Hepatocyte (in vitro differentiated cells): ENCODE measurements at regions not wholly inside any gene's neighbourhood (a gene's known extent, or its start where the extent isn't known, plus 50 kb on each side); places are given as distances from the start of the nearest gene placed in this dataset.

Source experiments
- DNase-seq: peaks from one replicate; pipeline ENCODE4 v3.0.0-alpha.2; 2016; ENCODE audit warnings: low spot score
- H2AFZ ChIP-seq: fragments of 200-600 bp; sonication (generic); 2 replicates; pipeline ENCODE4 v1.6.0; 2016; ENCODE audit warnings: antibody characterized with exemption, mild to moderate bottlenecking
- H3K27ac ChIP-seq: fragments of 200-600 bp; sonication (generic); 2 replicates; pipeline ENCODE4 v1.5.1; 2016; ENCODE audit warnings: mild to moderate bottlenecking
- H3K27me3 ChIP-seq: fragments of 200-600 bp; sonication (generic); 2 replicates; pipeline ENCODE4 v1.6.1; 2016
- H3K36me3 ChIP-seq: fragments of 200-600 bp; sonication (generic); replicated peaks from 2 replicates; pipeline ENCODE4 v1.5.1; 2016; ENCODE audit warnings: low read depth; ENCODE audit not compliant: insufficient read depth
- H3K4me1 ChIP-seq: fragments of 200-600 bp; sonication (generic); 2 replicates; pipeline ENCODE4 v1.5.1; 2016; ENCODE audit warnings: mild to moderate bottlenecking, moderate library complexity; ENCODE audit not compliant: insufficient read depth
- H3K4me2 ChIP-seq: fragments of 200-600 bp; sonication (generic); 2 replicates; pipeline ENCODE4 v1.6.0; 2016
- H3K4me3 ChIP-seq: fragments of 200-600 bp; sonication (generic); 2 replicates; pipeline ENCODE4 v1.5.1; 2016; ENCODE audit warnings: mild to moderate bottlenecking
- H3K79me2 ChIP-seq: fragments of 200-600 bp; sonication (generic); 2 replicates; pipeline ENCODE4 v1.6.0; 2017; ENCODE audit warnings: mild to moderate bottlenecking
- H3K9me2 ChIP-seq: fragments of 200-600 bp; sonication (generic); replicated peaks from 2 replicates; pipeline ENCODE4 v1.6.0; 2017; ENCODE audit warnings: mild to moderate bottlenecking; ENCODE audit not compliant: insufficient read depth
- H3K9me3 ChIP-seq: fragments of 200-600 bp; sonication (generic); 2 replicates; pipeline ENCODE4 v1.5.1; 2016; ENCODE audit warnings: low read depth, mild to moderate bottlenecking
- H4K20me1 ChIP-seq: fragments of 200-600 bp; sonication (generic); 2 replicates; pipeline ENCODE4 v1.6.0; 2016; ENCODE audit warnings: mild to moderate bottlenecking; ENCODE audit not compliant: insufficient read depth, poor library complexity, severe bottlenecking
- CTCF ChIP-seq: fragments of 200-600 bp; sonication (generic); IDR thresholded peaks from 2 replicates; pipeline ENCODE4 v1.5.1; 2016; ENCODE audit warnings: antibody characterized with exemption, mild to moderate bottlenecking; ENCODE audit not compliant: poor library complexity
- EZH2 ChIP-seq: fragments of 200-600 bp; sonication (generic); IDR thresholded peaks from 2 replicates; pipeline ENCODE4 v1.6.1; 2016; ENCODE audit warnings: antibody characterized with exemption, mild to moderate bottlenecking, borderline replicate concordance
- EZH2phosphoT487 ChIP-seq: fragments of 200-600 bp; sonication (generic); IDR thresholded peaks from one replicate; pipeline ENCODE4 v1.6.1; 2018; ENCODE audit warnings: antibody characterized with exemption, mild to moderate bottlenecking, low read depth, moderate library complexity; ENCODE audit not compliant: unreplicated experiment, severe bottlenecking
- WGBS: methylation state at CpG from one replicate; pipeline ENCODE4 v1.1.6; 2016; ENCODE audit warnings: low lambda C conversion rate; ENCODE audit errors: missing lambda C conversion rate; 5-methylcytosine and 5-hydroxymethylcytosine counted together

GRCh38 chr1:4160181-4160580, 260.1 kb upstream of the C1orf174 start:
- H2AFZ ChIP-seq = no peak overlapping the region
- TF ChIP-seq EZH2 = no peak
- no peak for TF ChIP-seq EZH2phosphoT487
- no peak for TF ChIP-seq CTCF
- 94% methylated on average over 7 of the region's 7 CpGs for WGBS

GRCh38 chr1:4161366-4162006, 261.4 kb upstream of the C1orf174 start:
- no peaks in the 10 kb centered on the region for H3K4me1 ChIP-seq
- no peak for DNase-seq
- no peaks in the 10 kb centered on the region for H4K20me1 ChIP-seq
- H2AFZ ChIP-seq = no peak overlapping the region
- H3K27me3 ChIP-seq = no peaks in the 10 kb centered on the region
- H3K36me3 ChIP-seq = no peaks in the 10 kb centered on the region
- H3K9me3 ChIP-seq = no peaks in the 10 kb centered on the region
- H3K4me2 ChIP-seq = no peak overlapping the region
- WGBS = 73% methylated on average over 22 of the region's 29 CpGs
- H3K4me3 ChIP-seq = no peak overlapping the region
- H3K27ac ChIP-seq = no peak overlapping the region
- no peaks in the 10 kb centered on the region for H3K79me2 ChIP-seq
- H3K9me2 ChIP-seq = no peaks in the 10 kb centered on the region
- TF ChIP-seq EZH2phosphoT487 (no peak), EZH2 (no peak), CTCF (no peak)

More at GRCh38 chr1:4160181-4160580, 260.1 kb upstream of the C1orf174 start:
- no peaks in the 10 kb centered on the region for H4K20me1 ChIP-seq
- H3K79me2 ChIP-seq = no peaks in the 10 kb centered on the region
- DNase-seq = no peak
- no peak overlapping the region for H3K27ac ChIP-seq
- H3K4me3 ChIP-seq = no peak overlapping the region
- no peaks in the 10 kb centered on the region for H3K4me1 ChIP-seq
- H3K27me3 ChIP-seq = no peaks in the 10 kb centered on the region
- H3K36me3 ChIP-seq = no peaks in the 10 kb centered on the region
- no peaks in the 10 kb centered on the region for H3K9me2 ChIP-seq
- H3K4me2 ChIP-seq = no peak overlapping the region
- no peaks in the 10 kb centered on the region for H3K9me3 ChIP-seq

- no peaks in the 10 kb centered on the region for H4K20me1 ChIP-seq
- H3K9me3 ChIP-seq = no peaks in the 10 kb centered on the region
- TF ChIP-seq EZH2 = no peak
- no peak for TF ChIP-seq EZH2phosphoT487
- no peak for TF ChIP-seq CTCF
- H3K4me2 ChIP-seq = no peak overlapping the region
- H3K36me3 ChIP-seq = no peaks in the 10 kb centered on the region
- 89% methylated on average over 4 of the region's 4 CpGs for WGBS
- H3K27ac ChIP-seq = no peak overlapping the region
- no peaks in the 10 kb centered on the region for H3K4me1 ChIP-seq
- no peaks in the 10 kb centered on the region for H3K27me3 ChIP-seq
- no peak overlapping the region for H2AFZ ChIP-seq
- no peaks in the 10 kb centered on the region for H3K9me2 ChIP-seq
- DNase-seq = no peak
- no peak overlapping the region for H3K4me3 ChIP-seq
- no peaks in the 10 kb centered on the region for H3K79me2 ChIP-seq
These were observed 264.9 kb upstream of the C1orf174 start for GRCh38 chr1:4164965-4165364.
